HCT116 (cell line): ENCODE measurements at regions not wholly inside any gene's neighbourhood (a gene's known extent, or its start where the extent isn't known, plus 50 kb on each side); places are given as distances from the start of the nearest gene placed in this dataset.

Experiments
- ATAC-seq: fragments of 200-7000 bp; cut with Tn5 transposase; 2 replicates; pipeline ENCODE4 v1.9.1; 2020; ENCODE audit warnings: mild to moderate bottlenecking, moderate library complexity
- BruUV-seq: library from RNA; stranded (reverse); fragments of 400-500 nt; replicated peaks from 2 replicates; lab custom pipeline; 2021; lab: Mats Ljungman, UMichigan
- CTCF ChIA-PET: fragments of 300-600 bp; sonication (Branson Sonifier 250); formaldehyde crosslinking; loops from one replicate; lab custom pipeline; 2021; ENCODE audit warnings: antibody characterized with exemption; lab: Charles Lee
- POLR2A ChIA-PET: fragments of 300-600, 350-600 bp; sonication (Branson Sonifier 250); formaldehyde crosslinking; loops from one replicate; lab custom pipeline; 2021; ENCODE audit warnings: antibody characterized with exemption; lab: Charles Lee
- RAD21 ChIA-PET, 2 experiments: fragments of 300-600 bp; sonication (Branson Sonifier 250); formaldehyde crosslinking; loops; one replicate each; lab custom pipeline; 2023; ENCODE audit warnings: low total read pairs in 2 of 2; ENCODE audit not compliant: uncharacterized antibody in 2 of 2, unreplicated experiment in 2 of 2, low non-redundant PET in 1 of 2; lab: Charles Lee
- DNase-seq: peaks from one replicate; pipeline ENCODE4 v3.0.0-alpha.2; 2010; ENCODE audit warnings: low read depth, low spot score
- H2AFZ ChIP-seq: fragments of 200-600 bp; shearing (Covaris generic), sonication (generic); 2 replicates; pipeline ENCODE4 v1.6.1; 2017; ENCODE audit warnings: low read depth, mixed run types, mixed read lengths, antibody characterized with exemption, low read length; ENCODE audit not compliant: poor library complexity, severe bottlenecking
- H3K27ac ChIP-seq: 2 replicates; pipeline ENCODE4 v1.5.1; 2012; ENCODE audit warnings: low read depth, low read length
- H3K27me3 ChIP-seq: fragments of 200-600 bp; sonication (generic); 2 replicates; pipeline ENCODE4 v1.6.1; 2016; ENCODE audit warnings: mixed run types, low read length, mixed read lengths; ENCODE audit not compliant: insufficient read depth
- H3K36me3 ChIP-seq, 2 experiments: fragments of 200-500 bp in 1 of 2; fragments of 200-600 bp in 1 of 2; sonication (Bioruptor generic) in 1 of 2; sonication (generic) in 1 of 2; 2 replicates each; pipeline versions ENCODE4 v1.5.1 to v1.6.1; 2014 to 2016; ENCODE audit warnings: low read length in 2 of 2, inconsistent platforms in 1 of 2, mixed read lengths in 1 of 2, mixed run types in 1 of 2; ENCODE audit not compliant: insufficient read depth in 2 of 2, control insufficient read depth in 1 of 2
- H3K4me1 ChIP-seq, 2 experiments: fragments of 200-600 bp in 1 of 2; sonication (generic) in 1 of 2; 2 replicates each; pipeline versions ENCODE4 v1.5.1 to v1.6.1; 2012 to 2017; ENCODE audit warnings: low read length in 2 of 2, inconsistent platforms in 1 of 2, mild to moderate bottlenecking in 1 of 2, mixed read lengths in 1 of 2, mixed run types in 1 of 2, moderate library complexity in 1 of 2; ENCODE audit not compliant: insufficient read depth in 2 of 2, control insufficient read depth in 1 of 2
- H3K4me2 ChIP-seq: fragments of 200-600 bp; sonication (generic); 2 replicates; pipeline ENCODE4 v1.6.1; 2017; ENCODE audit warnings: mixed run types, low read length, mixed read lengths
- H3K4me3 ChIP-seq, 2 experiments: fragments of 200-600 bp in 1 of 2; sonication (generic) in 1 of 2; replicated peaks in 1 of 2; 2 replicates each; pipeline ENCODE4 v1.5.1; 2011 to 2016; ENCODE audit warnings: low read length in 2 of 2, control low read depth in 1 of 2, low read depth in 1 of 2, mild to moderate bottlenecking in 1 of 2, mixed read lengths in 1 of 2, mixed run types in 1 of 2
- H3K79me2 ChIP-seq: fragments of 200-600 bp; sonication (generic); 2 replicates; pipeline ENCODE4 v1.6.1; 2017; ENCODE audit warnings: mild to moderate bottlenecking, mixed run types, low read length, moderate library complexity, mixed read lengths; ENCODE audit not compliant: insufficient read depth
- H3K9ac ChIP-seq: fragments of 200-600 bp; sonication (generic); 2 replicates; pipeline ENCODE4 v1.6.1; 2016; ENCODE audit warnings: low read length, mixed read lengths
- H3K9me2 ChIP-seq: fragments of 200-600 bp; sonication (generic), shearing (Covaris generic); 2 replicates; pipeline ENCODE4 v1.6.1; 2017; ENCODE audit warnings: mixed run types, mild to moderate bottlenecking, moderate library complexity; ENCODE audit not compliant: insufficient read depth
- H3K9me3 ChIP-seq, 2 experiments: fragments of 200-500 bp in 1 of 2; fragments of 200-600 bp in 1 of 2; sonication (Bioruptor generic) in 1 of 2; sonication (generic) in 1 of 2; 2 replicates each; pipeline ENCODE4 v1.6.1; 2014 to 2017; ENCODE audit warnings: low read length in 2 of 2, mixed read lengths in 2 of 2, inconsistent platforms in 1 of 2, low read depth in 1 of 2, mild to moderate bottlenecking in 1 of 2, mixed run types in 1 of 2, moderate library complexity in 1 of 2; ENCODE audit not compliant: control insufficient read depth in 1 of 2, insufficient read depth in 1 of 2
- H4K20me1 ChIP-seq: fragments of 200-600 bp; sonication (generic), shearing (Covaris generic); 2 replicates; pipeline ENCODE4 v1.6.1; 2017; ENCODE audit warnings: mixed run types, mild to moderate bottlenecking, moderate library complexity; ENCODE audit not compliant: insufficient read depth
- EZH2phosphoT487 ChIP-seq: fragments of 200-600 bp; IDR thresholded peaks from 2 replicates; pipeline ENCODE4 v1.6.1; 2018; ENCODE audit warnings: antibody characterized with exemption, borderline replicate concordance
- POLR2A ChIP-seq: IDR thresholded peaks from 2 replicates; pipeline ENCODE4 v1.7.0; 2011; ENCODE audit warnings: borderline replicate concordance; ENCODE audit not compliant: insufficient read depth, insufficient read length; ENCODE audit errors: extremely low read depth
- POLR2AphosphoS5 ChIP-seq: IDR thresholded peaks from 2 replicates; pipeline ENCODE4 v1.6.1; 2011; ENCODE audit warnings: mild to moderate bottlenecking, low read depth, low read length, moderate library complexity
- RAD21 ChIP-seq: IDR thresholded peaks from 2 replicates; pipeline ENCODE4 v1.6.1; 2012; ENCODE audit warnings: low read depth, mild to moderate bottlenecking
- SIN3A ChIP-seq: IDR thresholded peaks from 2 replicates; pipeline ENCODE4 v1.6.1; 2012; ENCODE audit warnings: low read depth
- SP1 ChIP-seq: IDR thresholded peaks from 2 replicates; pipeline ENCODE4 v1.6.1; 2012; ENCODE audit warnings: low read depth
- YY1 ChIP-seq: IDR thresholded peaks from 2 replicates; pipeline ENCODE4 v1.6.1; 2011; ENCODE audit warnings: low read length, low read depth, moderate library complexity, mild to moderate bottlenecking; ENCODE audit not compliant: insufficient replicate concordance; ENCODE audit errors: extremely low read depth
- ZFX ChIP-seq: fragments of 450-650 bp; IDR thresholded peaks from 2 replicates; pipeline ENCODE4 v1.6.1; 2017
- intact Hi-C: fragments of 100-400 bp; cut with micrococcal nuclease; formaldehyde crosslinking; loops from 2 replicates; pipeline ENCODE4 v1.10.0; 2022
- TF ChIP-seq, protein P1 (sequence below), 3 experiments: fragments of 200-600 bp in 1 of 3; sonication (generic) in 1 of 3; IDR thresholded peaks in 2 of 3; conservative IDR thresholded peaks in 1 of 3; 2 replicates each; pipeline ENCODE4 v1.5.1; 2012 to 2017; ENCODE audit warnings: low read depth in 2 of 3, low read length in 2 of 3, antibody characterized with exemption in 1 of 3, borderline replicate concordance in 1 of 3, control low read depth in 1 of 3, mild to moderate bottlenecking in 1 of 3, mixed read lengths in 1 of 3, mixed run types in 1 of 3, moderate library complexity in 1 of 3; ENCODE audit not compliant: insufficient read depth in 1 of 3
- TF ChIP-seq, protein P2 (sequence below): IDR thresholded peaks from 2 replicates; pipeline ENCODE4 v1.6.1; 2012
- TF ChIP-seq, protein P3 (sequence below): IDR thresholded peaks from 2 replicates; pipeline ENCODE4 v1.6.1; 2012; ENCODE audit warnings: low read depth

DNA sequence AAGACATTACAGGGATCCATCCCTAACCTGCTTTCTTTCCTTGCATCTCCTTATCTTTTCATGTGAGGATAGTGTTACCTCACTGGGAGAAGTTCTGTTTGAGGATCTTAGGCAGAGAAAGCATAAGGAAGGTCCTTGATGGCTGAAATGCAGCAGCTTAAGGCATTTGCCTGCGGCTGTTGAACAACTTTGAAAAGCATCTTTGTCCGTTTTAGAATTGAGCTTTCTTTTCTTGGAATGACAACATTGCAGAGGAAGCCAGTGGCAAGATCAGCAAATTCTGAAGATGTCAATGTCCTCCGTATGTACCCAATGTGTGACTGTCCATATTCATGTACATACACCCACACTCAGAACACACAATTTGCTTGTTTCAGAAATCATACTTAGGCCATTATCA lies 436.2 kb downstream of the GABRG2 start:
- ChIA-PET POLR2A (no interaction called here), CTCF (no interaction called here), RAD21 (no interaction called here)
- no peak overlapping the region for H2AFZ ChIP-seq
- H3K79me2 ChIP-seq = no peaks in the 10 kb centered on the region
- DNase-seq = no peak
- TF ChIP-seq SP1 (no peak), SIN3A (no peak), POLR2A (no peak), POLR2AphosphoS5 (no peak), RAD21 (no peak)
- H3K36me3 ChIP-seq = no peaks in the 10 kb centered on the region
- H3K27ac ChIP-seq = no peak overlapping the region
- ATAC-seq = no peak
- no peak overlapping the region for H3K9ac ChIP-seq
- H3K4me1 ChIP-seq = no peaks in the 10 kb centered on the region
- no peak overlapping the region for H3K4me2 ChIP-seq
- no peaks in the 10 kb centered on the region for H3K9me2 ChIP-seq
- intact Hi-C loops = no loop called here
- no peaks in the 10 kb centered on the region for H3K27me3 ChIP-seq
- no TSS peak for BruUV-seq
- H3K4me3 ChIP-seq = no peak overlapping the region
- no peaks in the 10 kb centered on the region for H4K20me1 ChIP-seq
- H3K9me3 ChIP-seq = peaks cover 3% of the 10 kb centered on the region in 2 experiments; a peak in 2 of 4 replicates

DNA sequence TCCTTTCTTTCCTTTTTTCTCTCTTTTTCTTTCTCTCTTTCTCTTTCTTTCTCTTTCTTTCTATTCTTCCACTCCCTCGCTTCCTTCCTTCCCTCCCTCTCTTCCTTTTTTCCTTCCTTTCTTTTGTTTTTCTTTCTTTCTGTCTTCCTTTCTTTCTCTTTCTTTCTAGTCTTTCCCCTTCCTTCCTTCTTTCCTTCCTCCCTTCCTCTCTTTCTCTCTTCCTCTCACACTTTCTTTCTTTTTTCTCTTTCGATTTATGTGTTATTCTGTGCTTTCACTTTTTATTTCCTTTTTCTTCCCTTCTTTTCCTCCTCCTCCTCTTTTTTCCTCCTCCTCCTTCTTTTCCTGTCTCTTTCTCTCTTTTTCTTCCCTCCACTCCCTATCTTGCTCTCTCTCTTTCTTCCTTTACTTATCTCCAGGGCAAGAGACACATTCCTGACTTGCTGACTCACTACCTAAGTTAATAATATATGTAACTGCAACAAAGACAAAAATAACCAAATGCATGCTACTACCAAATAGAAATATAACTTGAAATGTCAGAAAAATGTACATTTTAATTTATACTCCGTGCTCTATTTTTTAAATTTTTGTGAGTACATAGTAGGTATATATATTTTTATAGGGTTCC lies 445.5 kb downstream of the GABRG2 start:
- no peak for ATAC-seq
- no peak for TF ChIP-seq ZFX
- TF ChIP-seq, protein P1, sequence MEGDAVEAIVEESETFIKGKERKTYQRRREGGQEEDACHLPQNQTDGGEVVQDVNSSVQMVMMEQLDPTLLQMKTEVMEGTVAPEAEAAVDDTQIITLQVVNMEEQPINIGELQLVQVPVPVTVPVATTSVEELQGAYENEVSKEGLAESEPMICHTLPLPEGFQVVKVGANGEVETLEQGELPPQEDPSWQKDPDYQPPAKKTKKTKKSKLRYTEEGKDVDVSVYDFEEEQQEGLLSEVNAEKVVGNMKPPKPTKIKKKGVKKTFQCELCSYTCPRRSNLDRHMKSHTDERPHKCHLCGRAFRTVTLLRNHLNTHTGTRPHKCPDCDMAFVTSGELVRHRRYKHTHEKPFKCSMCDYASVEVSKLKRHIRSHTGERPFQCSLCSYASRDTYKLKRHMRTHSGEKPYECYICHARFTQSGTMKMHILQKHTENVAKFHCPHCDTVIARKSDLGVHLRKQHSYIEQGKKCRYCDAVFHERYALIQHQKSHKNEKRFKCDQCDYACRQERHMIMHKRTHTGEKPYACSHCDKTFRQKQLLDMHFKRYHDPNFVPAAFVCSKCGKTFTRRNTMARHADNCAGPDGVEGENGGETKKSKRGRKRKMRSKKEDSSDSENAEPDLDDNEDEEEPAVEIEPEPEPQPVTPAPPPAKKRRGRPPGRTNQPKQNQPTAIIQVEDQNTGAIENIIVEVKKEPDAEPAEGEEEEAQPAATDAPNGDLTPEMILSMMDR (IDR thresholded peaks at IDR 0.05 in 2 of 3, conservative IDR thresholded peaks at IDR 0.05 in 1 of 3; ENCODE audit: borderline replicate concordance in 1 of 3, insufficient read depth in 1 of 3, low read depth in 2 of 3, low read length in 2 of 3) = no peak
- TF ChIP-seq, protein P2, sequence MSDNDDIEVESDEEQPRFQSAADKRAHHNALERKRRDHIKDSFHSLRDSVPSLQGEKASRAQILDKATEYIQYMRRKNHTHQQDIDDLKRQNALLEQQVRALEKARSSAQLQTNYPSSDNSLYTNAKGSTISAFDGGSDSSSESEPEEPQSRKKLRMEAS = no peak
- TF ChIP-seq, protein P3, sequence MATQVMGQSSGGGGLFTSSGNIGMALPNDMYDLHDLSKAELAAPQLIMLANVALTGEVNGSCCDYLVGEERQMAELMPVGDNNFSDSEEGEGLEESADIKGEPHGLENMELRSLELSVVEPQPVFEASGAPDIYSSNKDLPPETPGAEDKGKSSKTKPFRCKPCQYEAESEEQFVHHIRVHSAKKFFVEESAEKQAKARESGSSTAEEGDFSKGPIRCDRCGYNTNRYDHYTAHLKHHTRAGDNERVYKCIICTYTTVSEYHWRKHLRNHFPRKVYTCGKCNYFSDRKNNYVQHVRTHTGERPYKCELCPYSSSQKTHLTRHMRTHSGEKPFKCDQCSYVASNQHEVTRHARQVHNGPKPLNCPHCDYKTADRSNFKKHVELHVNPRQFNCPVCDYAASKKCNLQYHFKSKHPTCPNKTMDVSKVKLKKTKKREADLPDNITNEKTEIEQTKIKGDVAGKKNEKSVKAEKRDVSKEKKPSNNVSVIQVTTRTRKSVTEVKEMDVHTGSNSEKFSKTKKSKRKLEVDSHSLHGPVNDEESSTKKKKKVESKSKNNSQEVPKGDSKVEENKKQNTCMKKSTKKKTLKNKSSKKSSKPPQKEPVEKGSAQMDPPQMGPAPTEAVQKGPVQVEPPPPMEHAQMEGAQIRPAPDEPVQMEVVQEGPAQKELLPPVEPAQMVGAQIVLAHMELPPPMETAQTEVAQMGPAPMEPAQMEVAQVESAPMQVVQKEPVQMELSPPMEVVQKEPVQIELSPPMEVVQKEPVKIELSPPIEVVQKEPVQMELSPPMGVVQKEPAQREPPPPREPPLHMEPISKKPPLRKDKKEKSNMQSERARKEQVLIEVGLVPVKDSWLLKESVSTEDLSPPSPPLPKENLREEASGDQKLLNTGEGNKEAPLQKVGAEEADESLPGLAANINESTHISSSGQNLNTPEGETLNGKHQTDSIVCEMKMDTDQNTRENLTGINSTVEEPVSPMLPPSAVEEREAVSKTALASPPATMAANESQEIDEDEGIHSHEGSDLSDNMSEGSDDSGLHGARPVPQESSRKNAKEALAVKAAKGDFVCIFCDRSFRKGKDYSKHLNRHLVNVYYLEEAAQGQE = no peak
- no peak for TF ChIP-seq RAD21
- no peak for TF ChIP-seq POLR2AphosphoS5
- no peak for TF ChIP-seq EZH2phosphoT487
- no peak for TF ChIP-seq YY1
- no peak for TF ChIP-seq SP1

More for the DNA sequence above, 445.5 kb downstream of the GABRG2 start:
- Histone ChIP-seq H3K9ac (no peak overlapping the region), H3K9me2 (no peaks in the 10 kb centered on the region), H3K4me1 (no peaks in the 10 kb centered on the region), H2AFZ (no peak overlapping the region), H4K20me1 (no peaks in the 10 kb centered on the region), H3K4me2 (no peak overlapping the region), H3K27ac (no peak overlapping the region), H3K27me3 (no peaks in the 10 kb centered on the region), H3K4me3 (no peak overlapping the region), H3K79me2 (no peaks in the 10 kb centered on the region), H3K36me3 (no peaks in the 10 kb centered on the region), H3K9me3 (peaks cover 0 to 7% of the 10 kb centered on the region in 2 experiments; a peak in 1 of 4 replicates)
- CTCF ChIA-PET = no interaction called here
- RAD21 ChIA-PET = no interaction called here
- BruUV-seq = no TSS peak
- intact Hi-C loops = no loop called here
- no peak for DNase-seq
- POLR2A ChIA-PET = no interaction called here
